HK-2 (cell line): ENCODE measurements at regions not wholly inside any gene's neighbourhood (a gene's known extent, or its start where the extent isn't known, plus 50 kb on each side); places are given as distances from the start of the nearest gene placed in this dataset.

Experiments used
- DNase-seq: peaks from one replicate; pipeline ENCODE4 v3.0.0-alpha.2; 2018; ENCODE audit not compliant: unreplicated experiment

DNA sequence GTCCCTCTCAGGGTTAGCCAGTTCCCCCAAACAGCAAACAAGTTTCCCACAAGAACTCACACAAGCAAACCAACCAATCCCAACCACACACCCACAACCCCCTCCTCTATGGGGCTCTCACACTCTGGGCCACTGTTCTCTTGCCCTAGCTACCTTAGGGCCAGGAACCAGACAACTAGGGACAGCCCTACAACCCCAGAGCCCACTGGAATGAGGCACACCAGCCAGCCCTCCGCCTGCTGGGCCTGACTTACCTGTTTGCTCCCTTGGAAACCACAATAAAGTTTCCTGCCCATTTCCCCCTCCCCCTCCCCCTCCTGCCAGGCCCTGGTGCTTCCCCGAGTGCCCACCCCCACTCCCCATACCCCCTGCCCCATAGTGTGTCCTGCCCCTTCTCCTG, 132.6 kb downstream of the WDR11 start:
- no peak for DNase-seq

DNA sequence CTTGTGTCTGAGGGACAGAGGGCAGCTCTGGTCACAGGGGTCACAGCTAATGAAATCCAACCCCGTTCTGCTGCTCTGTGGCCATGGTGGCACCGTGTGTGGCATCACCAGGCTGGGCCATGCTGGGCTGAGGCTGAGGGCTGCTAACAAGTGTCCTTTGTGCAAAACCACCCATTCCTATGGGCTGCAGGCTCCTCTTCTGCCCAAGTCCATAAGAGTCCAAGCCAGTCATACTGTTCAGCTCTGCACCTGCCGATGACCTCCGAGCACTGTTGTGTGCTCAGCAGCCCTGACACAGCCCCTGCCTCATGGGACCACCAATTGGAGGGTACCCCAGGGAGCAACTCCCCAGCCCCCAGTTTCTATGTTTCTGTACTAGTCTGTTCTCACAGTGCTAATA, 133.1 kb downstream of the WDR11 start:
- DNase-seq, result no peak

DNA sequence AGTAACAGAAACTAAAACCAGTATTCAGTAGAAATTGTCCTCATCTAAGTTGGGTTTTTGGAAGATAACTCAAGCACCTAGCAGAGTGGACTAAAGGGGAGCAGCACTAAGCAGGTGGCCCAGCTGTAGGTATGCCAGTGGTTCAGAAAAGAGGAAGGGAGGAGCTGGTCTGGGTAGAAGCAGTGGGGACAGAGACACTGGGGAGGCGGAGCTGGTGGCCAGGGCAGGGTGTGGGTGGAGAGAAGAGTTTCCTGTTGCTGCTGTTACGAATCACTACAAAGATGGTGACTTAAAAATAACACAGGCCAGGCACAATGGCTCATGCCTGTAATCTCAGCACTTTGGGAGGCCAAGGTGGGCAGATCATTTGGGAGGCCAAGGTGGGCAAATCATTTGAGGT, 136.2 kb downstream of the WDR11 start:
- DNase-seq, result no peak

GRCh38 chr10:120988751-120989150, 137.6 kb downstream of the WDR11 start:
- no peak for DNase-seq

DNA sequence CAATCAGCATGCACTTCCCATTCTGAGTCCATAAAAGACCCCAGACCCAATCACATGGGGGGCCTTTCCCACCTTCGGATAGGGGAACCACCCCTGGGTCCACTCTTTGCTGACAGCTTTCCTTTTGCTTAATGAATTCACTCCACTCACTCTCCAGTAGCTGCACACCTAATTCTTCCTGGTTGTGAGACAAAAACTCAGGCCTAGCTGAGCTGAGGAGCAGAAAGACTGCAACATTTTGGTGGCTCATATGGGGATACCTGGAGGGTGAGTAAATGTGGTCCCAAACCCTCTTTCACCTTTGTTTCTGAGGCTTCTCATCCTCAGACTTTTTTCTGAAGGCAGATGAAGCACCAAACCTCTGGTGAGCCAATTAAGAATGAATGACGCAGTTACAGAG, 138.1 kb downstream of the WDR11 start:
- DNase-seq, result no peak

DNA sequence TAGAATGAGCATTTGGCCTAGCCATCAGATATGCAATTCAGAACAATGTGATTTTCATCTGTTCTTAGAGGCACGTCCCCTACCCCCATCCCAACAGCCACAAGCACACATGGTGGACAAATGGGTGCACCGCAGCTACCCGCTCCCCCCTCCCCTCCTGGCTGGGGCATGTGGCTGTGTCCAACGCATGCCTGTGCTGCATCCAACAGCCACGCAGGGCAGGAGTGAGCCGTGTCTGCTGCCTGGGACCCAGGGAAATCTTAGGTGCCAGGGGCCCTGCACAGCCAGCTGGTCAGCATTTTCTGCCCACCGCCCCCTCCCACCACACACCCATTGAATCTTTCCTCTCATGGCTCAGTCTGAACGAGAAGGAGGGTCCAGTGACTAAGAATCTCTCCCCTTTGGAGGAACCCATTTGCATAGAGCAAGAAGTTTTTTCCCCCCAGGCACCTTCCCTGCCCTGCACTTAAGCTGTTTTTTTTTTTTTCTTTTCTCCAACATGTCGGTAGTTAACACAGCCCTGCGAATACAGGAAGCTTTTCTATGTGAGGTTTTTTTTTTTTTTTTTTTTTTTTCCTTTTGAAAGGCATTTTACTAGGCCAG, 138.9 kb downstream of the WDR11 start:
- DNase-seq, result no peak

DNA sequence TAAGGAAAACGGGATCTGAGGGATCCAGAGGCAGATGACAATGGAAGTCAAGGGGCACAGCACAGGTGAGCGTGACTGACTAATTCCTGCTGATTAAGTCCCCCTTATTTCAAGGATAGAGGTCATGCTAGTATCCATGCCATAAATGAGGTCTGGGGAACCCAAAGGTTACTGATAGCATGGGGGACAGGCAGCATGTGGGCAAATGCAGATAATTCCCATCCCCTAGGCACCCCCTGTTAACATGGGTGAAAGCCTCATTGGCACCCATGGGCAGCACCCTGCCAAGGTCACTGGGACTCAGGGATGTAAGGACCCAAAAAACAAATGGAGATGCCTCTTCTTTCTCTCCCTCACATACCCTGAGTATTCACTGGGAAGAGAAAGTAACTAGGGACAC, 139.7 kb downstream of the WDR11 start:
- no peak for DNase-seq

DNA sequence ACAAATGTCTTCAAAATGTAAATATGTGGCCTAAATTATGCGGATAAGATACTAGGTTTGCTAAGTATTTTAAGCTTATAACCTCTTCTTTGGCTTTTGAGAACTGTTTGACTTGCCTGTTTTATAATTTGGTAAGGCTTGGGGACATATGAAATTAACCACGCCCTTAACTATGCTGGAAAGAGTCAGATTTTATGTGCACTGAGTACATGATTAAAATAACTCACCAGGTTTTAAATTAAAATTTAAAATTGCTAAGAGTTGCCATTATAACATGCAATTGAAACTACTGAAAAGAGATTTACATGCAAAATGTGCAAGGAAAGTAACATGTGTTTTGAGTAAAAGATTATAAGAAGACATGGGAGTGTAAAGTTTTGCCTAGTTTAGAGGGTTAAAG, 141.9 kb downstream of the WDR11 start:
- no peak for DNase-seq

GRCh38 chr10:120995768-120996167, 144.6 kb downstream of the WDR11 start:
- DNase-seq, result no peak

DNA sequence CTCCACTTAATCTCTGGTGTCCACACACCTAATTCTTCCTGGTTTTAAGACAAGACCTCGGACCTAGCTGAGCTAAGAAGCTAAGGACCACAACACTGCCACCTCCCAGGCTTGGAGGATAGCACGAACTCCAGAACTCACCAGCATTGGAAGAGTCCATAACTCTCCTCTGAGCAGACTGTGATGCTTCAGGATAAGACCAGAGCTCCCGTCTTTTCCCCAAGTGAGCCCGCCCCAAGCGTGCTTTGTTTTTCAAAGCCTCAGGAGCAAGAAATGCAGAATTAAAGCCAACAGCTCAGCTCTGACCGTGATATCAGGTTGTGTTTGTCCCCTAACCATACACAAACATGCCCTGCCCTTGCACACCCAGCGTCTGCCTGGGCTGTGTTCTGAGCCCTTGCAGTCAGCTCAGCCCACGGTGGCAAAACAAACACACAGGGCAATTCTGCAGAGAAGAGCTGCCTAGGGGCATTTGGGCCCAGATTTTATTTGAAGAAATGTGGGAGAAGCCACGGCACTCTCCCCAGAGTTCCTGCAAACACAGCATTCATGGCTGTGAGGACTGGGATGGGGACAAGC, 145.4 kb downstream of the WDR11 start:
- DNase-seq, result no peak

- no peak for DNase-seq
These were observed 146.2 kb downstream of the WDR11 start for GRCh38 chr10:120997313-120997712.

- DNase-seq, result no peak
These were observed 146.6 kb downstream of the WDR11 start for GRCh38 chr10:120997756-120998155.

DNA sequence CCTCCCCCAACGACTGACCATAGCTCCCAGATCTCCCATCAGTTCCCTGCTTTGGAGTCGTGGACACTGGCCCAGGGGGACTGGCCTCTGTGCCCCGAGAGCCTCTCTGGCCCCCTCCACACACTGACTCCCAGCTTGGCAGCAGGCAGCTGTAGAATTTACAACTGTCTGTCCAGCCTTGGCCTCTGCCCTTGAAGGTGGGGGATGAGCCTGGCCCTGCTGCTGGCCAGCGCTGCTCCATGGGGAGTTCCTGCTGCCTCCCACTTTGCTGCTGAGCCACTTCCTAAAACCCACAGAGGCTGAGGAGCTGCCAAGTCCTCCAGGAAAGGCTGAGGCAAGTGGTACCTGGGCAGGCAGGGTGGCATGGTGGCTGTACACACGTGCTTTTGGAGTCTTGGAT, 147.1 kb downstream of the WDR11 start:
- no peak for DNase-seq

DNA sequence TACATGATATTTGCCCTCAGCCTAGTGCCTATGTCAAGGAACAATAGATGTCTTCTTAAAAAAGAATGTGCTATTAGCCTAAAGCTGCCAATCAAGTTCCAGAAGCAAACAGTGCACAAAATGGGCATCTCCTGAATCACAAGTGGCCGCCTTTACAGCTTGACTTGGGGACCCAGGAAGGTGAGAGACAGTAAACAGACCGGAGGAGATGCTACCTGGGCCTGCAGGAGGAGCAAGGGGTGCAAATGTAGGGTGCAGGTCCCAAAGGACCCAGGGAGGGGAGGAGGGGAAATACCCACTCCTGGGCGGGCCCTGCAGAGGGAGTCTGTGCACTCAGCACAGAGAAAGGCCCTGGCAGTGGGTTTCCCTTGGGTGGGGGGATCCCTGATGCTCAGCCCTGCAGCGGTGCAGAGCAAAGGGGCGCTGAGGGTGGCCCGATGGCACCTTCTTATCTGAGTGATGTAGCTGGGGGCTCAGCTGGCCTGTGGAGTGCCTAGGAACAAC, 147.7 kb downstream of the WDR11 start:
- DNase-seq, result no peak

DNA sequence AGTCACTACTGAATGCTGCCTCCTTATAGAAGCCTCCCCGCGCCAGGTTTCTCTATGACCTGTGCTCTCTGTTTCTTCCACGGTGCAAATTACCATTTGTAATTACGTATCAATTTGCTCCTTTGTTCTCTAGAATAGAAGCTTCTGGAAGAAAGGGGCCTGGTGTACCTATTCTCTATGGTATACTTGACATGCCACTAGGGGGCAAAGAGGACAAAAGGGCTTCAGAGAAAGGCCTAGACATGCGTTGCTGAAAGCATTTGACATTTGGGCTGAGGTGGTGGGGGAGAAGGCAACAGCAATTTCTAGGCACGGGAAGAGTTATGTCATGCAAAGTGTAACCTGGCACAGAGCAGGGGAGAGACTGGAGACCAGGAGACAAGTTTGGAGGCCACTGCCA, 148.7 kb downstream of the WDR11 start:
- DNase-seq, result no peak

GRCh38 chr10:121002586-121003205, 151.5 kb downstream of the WDR11 start:
- no peak for DNase-seq

GRCh38 chr10:121005948-121006587, 154.9 kb downstream of the WDR11 start:
- DNase-seq, result no peak

DNA sequence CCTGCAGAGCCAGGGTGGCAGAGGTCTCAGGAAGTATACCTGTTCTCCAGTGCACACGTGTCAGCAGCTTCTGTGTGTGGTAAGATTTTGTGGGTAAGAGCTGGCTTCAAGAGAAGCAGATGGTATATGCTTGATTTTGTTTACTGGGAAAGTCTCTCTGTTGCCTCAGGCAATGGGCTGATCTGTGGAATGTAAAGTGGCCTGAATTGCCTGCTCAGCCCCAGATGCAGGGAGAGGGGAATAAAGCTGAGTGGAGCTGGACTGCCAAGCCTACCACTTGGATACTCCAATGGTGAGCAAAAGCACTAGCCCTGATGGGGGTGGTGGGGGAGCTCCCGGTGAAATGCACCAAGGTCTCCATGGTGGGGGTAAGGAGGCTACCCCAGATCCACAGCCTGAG, 156.1 kb downstream of the WDR11 start:
- no peak for DNase-seq

GRCh38 chr10:121015916-121016315, 164.8 kb downstream of the WDR11 start:
- DNase-seq, result no peak

DNA sequence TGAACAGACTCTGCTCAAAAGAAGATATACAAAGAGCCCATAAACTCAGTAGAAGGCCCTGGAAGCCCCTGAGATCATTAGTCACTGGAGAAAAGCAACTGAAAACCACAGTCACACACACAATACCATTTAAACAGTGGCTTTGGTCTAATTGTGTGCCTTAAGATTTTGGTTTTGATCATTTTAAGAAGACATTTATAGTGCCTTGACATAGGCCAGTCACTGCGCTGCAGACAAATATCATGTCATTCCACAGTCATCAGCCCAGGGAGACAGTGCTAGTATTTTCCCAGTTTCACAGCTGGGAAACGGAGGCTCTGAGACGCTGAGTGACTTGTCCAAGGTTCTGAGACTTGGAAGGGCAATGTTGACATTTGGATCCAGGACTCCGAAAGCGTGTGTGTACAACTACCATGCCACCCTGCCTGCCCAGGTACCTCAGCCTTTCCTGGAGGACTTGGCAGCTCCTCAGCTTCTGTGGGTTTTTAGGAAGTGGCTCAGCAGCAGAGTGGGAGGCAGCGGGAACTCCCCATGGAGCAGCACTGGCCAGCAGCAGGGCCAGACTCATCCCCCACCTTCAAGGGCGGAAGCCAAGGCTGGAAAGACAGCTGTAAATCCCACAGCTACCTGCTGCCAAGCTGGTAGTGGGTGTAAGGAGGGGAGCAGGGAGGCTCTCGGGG, 173.9 kb downstream of the WDR11 start:
- no peak for DNase-seq

DNA sequence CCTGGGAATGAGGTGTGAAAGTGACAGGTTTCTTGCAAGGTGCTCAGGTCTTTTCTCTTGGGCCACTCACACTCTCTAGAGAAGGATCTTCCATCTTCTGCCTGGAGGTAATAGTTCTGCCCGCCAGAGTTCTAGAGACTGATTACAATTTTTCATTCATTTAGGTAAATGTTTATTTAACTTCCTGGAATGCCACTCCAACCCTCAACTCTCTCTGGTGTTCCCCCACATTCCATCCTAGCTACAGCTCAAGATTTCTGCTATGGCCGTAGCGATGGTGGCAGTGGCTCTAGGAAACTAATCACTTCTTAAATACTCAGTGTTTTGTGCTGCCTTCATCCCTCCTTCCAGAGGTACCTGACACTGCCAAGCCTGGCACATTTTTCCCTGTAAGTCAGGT, 174.6 kb downstream of the WDR11 start:
- DNase-seq, result no peak

GRCh38 chr10:121027371-121027770, 176.2 kb downstream of the WDR11 start:
- no peak for DNase-seq
